ENCODE measurements at regions not wholly inside any gene's neighbourhood (a gene's known extent, or its start where the extent isn't known, plus 50 kb on each side); places are given as distances from the start of the nearest gene placed in this dataset.

GRCh38 chr13:78084401-78084800 lies 165.8 kb upstream of the EDNRB start:
- TF ChIP-seq EP300 (IDR thresholded peaks at IDR 0.05; ENCODE audit: borderline replicate concordance) (no peak), TAF1 (IDR thresholded peaks at IDR 0.05; ENCODE audit: low read depth) (no peak), MAX (IDR thresholded peaks at IDR 0.05) (no peak), YY1 (IDR thresholded peaks at IDR 0.05; ENCODE audit: low read depth) (no peak)
